Epithelial cell of esophagus (primary cell): ENCODE measurements at regions not wholly inside any gene's neighbourhood (a gene's known extent, or its start where the extent isn't known, plus 50 kb on each side); places are given as distances from the start of the nearest gene placed in this dataset.

Experiments
- DNase-seq: peaks from one replicate; pipeline ENCODE4 v3.0.0; 2010; ENCODE audit warnings: low read depth
- H3K4me3 ChIP-seq: 2 replicates; pipeline ENCODE4 v1.5.1; 2011; ENCODE audit warnings: mild to moderate bottlenecking, low read length, control low read depth
- TF ChIP-seq, protein P1 (sequence below): IDR thresholded peaks from 2 replicates; pipeline ENCODE4 v1.5.1; 2011; ENCODE audit warnings: low read depth, mild to moderate bottlenecking, low read length, control low read depth, inconsistent platforms; ENCODE audit not compliant: insufficient read depth; ENCODE audit errors: missing control alignments

DNA sequence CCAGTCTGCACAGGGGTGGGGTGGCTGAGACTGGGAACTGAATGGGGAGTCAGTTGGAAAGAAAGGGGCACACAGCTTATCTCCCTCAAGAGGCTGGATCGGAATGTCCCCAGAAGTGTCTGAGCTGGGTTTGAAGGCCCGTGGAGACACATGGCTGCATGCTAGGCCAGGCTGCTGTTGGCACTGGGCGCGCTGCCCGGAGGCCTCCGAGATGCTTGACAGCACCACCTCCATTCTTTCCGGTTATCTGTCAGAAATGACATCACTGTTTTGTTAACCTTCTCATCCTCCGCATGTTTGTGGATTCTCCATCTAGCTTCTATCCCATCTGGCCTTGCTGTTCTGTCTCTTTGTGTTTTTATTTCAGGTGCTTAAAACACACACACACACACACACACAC is 85.5 kb downstream of the APIP start:
- no peak overlapping the region for H3K4me3 ChIP-seq
- TF ChIP-seq, protein P1, sequence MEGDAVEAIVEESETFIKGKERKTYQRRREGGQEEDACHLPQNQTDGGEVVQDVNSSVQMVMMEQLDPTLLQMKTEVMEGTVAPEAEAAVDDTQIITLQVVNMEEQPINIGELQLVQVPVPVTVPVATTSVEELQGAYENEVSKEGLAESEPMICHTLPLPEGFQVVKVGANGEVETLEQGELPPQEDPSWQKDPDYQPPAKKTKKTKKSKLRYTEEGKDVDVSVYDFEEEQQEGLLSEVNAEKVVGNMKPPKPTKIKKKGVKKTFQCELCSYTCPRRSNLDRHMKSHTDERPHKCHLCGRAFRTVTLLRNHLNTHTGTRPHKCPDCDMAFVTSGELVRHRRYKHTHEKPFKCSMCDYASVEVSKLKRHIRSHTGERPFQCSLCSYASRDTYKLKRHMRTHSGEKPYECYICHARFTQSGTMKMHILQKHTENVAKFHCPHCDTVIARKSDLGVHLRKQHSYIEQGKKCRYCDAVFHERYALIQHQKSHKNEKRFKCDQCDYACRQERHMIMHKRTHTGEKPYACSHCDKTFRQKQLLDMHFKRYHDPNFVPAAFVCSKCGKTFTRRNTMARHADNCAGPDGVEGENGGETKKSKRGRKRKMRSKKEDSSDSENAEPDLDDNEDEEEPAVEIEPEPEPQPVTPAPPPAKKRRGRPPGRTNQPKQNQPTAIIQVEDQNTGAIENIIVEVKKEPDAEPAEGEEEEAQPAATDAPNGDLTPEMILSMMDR, result no peak
- no peak for DNase-seq

DNA sequence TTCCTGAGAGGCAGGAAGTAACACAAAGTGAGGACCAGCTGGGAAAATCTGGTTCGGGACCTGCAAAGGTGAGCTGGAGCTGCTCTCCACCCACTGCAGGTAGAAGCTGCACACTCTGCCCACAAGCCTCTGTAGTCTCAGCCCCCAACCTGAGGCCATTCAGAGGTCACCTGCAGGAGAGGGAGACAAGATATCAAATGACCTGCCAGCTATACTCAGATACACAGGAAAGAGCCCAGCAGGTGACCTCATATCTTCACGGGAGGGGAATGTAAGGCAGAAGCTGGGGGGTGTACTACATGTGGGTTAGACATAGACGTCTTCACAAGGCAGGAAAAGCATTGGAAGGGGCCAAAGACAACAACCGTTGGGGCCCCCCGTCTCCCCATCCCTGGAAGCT is 86.1 kb downstream of the APIP start:
- TF ChIP-seq, protein P1, result no peak
- DNase-seq, result no peak
- no peak overlapping the region for H3K4me3 ChIP-seq

DNA sequence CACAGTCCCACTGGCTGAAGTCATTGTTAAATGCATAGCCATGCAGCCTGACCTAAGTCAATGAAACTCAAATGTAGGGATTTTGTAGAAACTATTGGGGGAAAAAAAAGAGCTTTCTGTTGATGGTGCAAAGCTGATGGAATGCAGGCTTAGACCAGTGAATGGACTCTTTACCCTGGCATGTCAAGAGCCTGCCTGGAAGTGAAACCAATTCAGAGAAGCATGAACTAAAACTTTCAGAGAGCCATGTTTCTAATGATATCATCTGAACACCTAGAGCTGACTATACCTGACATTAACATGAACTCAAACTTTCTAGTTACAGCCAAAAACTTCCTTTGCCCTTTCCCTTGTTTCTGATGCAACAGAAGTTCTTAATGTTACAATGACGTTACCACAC is 89.0 kb downstream of the APIP start:
- TF ChIP-seq, protein P1, result no peak
- no peak for DNase-seq
- H3K4me3 ChIP-seq, result no peak overlapping the region

DNA sequence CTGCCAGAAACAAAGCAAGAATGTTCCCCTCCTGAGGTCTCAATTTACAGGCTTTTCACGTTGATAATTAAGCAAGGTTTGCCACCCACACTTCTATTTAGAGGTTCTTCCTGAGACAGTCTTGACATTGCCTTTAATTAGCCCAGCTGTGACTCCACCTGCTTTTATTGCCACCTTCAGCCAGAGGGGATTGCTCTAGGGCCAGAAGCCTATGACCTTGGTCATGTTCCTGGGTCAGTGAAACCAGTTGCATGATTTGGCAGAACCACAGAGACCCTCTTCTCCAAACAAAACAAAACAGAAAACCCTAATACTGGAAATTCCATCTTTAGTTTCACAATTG is 89.8 kb downstream of the APIP start:
- H3K4me3 ChIP-seq, result no peak overlapping the region
- no peak for DNase-seq
- TF ChIP-seq, protein P1, result no peak

DNA sequence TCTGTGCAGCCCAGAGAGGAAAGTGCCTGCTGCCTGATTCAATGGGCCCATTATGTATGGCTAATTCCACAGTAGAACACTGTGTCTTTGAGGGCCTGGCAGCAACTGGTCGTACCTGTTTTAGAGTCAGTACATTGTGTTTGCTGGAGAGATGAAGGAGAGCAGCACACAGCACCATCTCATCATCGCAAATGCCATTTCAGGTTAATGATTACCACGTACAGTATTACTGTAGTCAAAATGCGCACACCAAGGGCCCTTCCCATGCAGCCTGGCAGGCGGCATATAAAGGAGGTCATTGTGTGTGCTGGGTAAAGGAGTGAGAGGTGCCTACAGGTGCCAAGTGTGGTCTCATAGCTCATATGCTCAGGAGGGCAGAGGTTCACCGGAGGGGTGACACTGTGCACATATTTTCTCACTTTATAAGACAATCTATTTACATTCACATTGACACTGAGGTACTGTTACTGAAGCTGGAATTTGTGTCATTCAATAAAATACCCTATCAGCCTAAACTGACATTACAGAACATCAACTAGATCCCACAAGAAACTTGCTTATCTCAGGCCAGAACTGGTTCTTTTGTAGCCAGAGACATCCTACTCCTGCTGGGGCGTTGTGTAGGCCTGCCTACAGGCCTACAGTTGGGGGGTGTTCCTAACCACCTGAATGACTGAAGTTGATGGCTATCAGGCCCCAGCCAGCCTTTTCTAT is 90.4 kb downstream of the APIP start:
- H3K4me3 ChIP-seq, result no peak overlapping the region
- peak; percentile 77 for DNase-seq
- TF ChIP-seq, protein P1, result no peak

DNA sequence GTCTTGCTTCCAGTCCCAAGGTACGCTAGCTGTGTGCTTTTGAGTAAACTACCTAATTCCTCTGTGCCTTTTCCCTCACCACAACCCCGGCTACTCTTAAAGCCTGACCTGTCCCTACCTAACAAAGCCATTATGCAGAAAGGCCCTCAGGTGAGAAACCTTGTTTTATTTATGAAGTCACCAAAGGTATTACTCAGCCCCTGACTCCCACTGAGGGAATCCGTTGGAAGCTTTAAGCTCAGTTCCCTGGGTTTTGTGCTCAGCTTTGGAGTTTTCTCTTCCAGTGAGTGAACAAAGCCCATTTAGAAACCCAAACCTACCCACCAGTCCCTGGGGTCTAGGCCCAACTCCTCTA is 90.9 kb downstream of the APIP start:
- no peak overlapping the region for H3K4me3 ChIP-seq
- TF ChIP-seq, protein P1, result no peak
- DNase-seq, result peak; percentile 87

DNA sequence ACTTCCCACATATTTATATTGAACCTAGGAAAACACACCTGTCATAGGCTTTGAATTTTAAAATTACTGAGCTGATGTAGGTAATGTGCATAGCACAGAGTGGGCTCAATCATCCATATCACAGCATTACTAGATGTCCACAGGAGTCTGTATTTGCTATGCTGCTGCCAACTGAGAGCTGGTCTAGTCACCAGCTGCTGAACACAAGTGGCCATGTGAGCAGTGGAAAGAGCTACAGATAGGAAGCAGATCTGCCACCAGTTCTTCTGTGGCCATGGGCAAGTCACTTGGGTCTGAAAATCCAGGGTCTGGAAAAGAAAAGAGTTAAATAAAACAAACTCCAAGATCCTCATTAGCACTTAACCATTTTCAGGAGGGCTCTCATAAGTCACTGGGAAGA is 91.8 kb downstream of the APIP start:
- no peak overlapping the region for H3K4me3 ChIP-seq
- TF ChIP-seq, protein P1, result no peak
- DNase-seq, result no peak
